Loucy (cell line): ENCODE measurements at regions not wholly inside any gene's neighbourhood (a gene's known extent, or its start where the extent isn't known, plus 50 kb on each side); places are given as distances from the start of the nearest gene placed in this dataset.

Experiments used
- H2AFZ ChIP-seq: fragments of 200-600 bp; sonication (generic); 2 replicates; pipeline ENCODE4 v1.6.0; 2016; ENCODE audit warnings: antibody characterized with exemption, mild to moderate bottlenecking, low read length, moderate library complexity
- H3F3A ChIP-seq: fragments of 200-600 bp; 2 replicates; pipeline ENCODE4 v1.6.0; 2016; ENCODE audit warnings: antibody characterized with exemption, low read depth, mild to moderate bottlenecking
- H3K27me3 ChIP-seq: fragments of 200-600 bp; sonication (generic); 2 replicates; pipeline ENCODE4 v1.6.1; 2014; ENCODE audit warnings: low read length, mild to moderate bottlenecking; ENCODE audit not compliant: insufficient read depth, poor library complexity, severe bottlenecking
- H3K36me3 ChIP-seq: fragments of 200-600 bp; sonication (generic); 2 replicates; pipeline ENCODE4 v1.6.1; 2016; ENCODE audit warnings: low read length; ENCODE audit not compliant: insufficient read depth
- H3K4me1 ChIP-seq: fragments of 200-600 bp; sonication (generic); 2 replicates; pipeline ENCODE4 v1.5.1; 2014; ENCODE audit warnings: low read length, mild to moderate bottlenecking; ENCODE audit not compliant: insufficient read depth, poor library complexity, severe bottlenecking
- H3K4me2 ChIP-seq: fragments of 200-600 bp; sonication (generic); 2 replicates; pipeline ENCODE4 v1.6.0; 2014; ENCODE audit warnings: antibody characterized with exemption, low read length, low read depth, mild to moderate bottlenecking; ENCODE audit not compliant: poor library complexity, severe bottlenecking
- H3K4me3 ChIP-seq: fragments of 200-600 bp; sonication (generic); 2 replicates; pipeline ENCODE4 v1.5.1; 2014; ENCODE audit warnings: low read length, mild to moderate bottlenecking, mixed read lengths; ENCODE audit not compliant: poor library complexity, severe bottlenecking
- H3K79me2 ChIP-seq: fragments of 200-600 bp; sonication (generic); 2 replicates; pipeline ENCODE4 v1.6.1; 2014; ENCODE audit warnings: low read length; ENCODE audit not compliant: insufficient read depth
- H3K9ac ChIP-seq: fragments of 200-600 bp; sonication (generic); 2 replicates; pipeline ENCODE4 v1.6.0; 2014; ENCODE audit warnings: mild to moderate bottlenecking, low read depth, low read length, moderate library complexity; ENCODE audit not compliant: poor library complexity, severe bottlenecking
- H3K9me2 ChIP-seq: fragments of 200-600 bp; sonication (generic); replicated peaks from 2 replicates; pipeline ENCODE4 v1.6.1; 2016; ENCODE audit warnings: low read depth, low read length, mixed read lengths
- H3K9me3 ChIP-seq: fragments of 200-600 bp; sonication (generic); 2 replicates; pipeline ENCODE4 v1.6.1; 2014; ENCODE audit warnings: mild to moderate bottlenecking, antibody characterized with exemption, low read length, low read depth; ENCODE audit not compliant: insufficient read depth
- H4K20me1 ChIP-seq: fragments of 200-600 bp; sonication (generic); 2 replicates; pipeline ENCODE4 v1.6.0; 2014; ENCODE audit warnings: antibody characterized with exemption, low read length, mild to moderate bottlenecking; ENCODE audit not compliant: insufficient read depth, poor library complexity, severe bottlenecking
- CTCF ChIP-seq: fragments of 200-600 bp; sonication (generic); conservative IDR thresholded peaks from 2 replicates; pipeline ENCODE4 v1.5.1; 2014; ENCODE audit warnings: mild to moderate bottlenecking, antibody characterized with exemption, low read length
- EZH2phosphoT487 ChIP-seq: fragments of 200-600 bp; IDR thresholded peaks from 2 replicates; pipeline ENCODE4 v1.6.1; 2018; ENCODE audit warnings: antibody characterized with exemption, mild to moderate bottlenecking, moderate library complexity, borderline replicate concordance

- H3K9me2 ChIP-seq = no peaks in the 10 kb centered on the region
Observed at GRCh38 chr5:96114736-96115135, 153.1 kb upstream of the ELL2 start.

GRCh38 chr5:96113170-96113939 is 151.7 kb upstream of the ELL2 start:
- Histone ChIP-seq H3K4me3 (no peak overlapping the region), H2AFZ (no peak overlapping the region), H3K9ac (no peak overlapping the region), H4K20me1 (no peaks in the 10 kb centered on the region), H3K79me2 (no peaks in the 10 kb centered on the region), H3K9me3 (no peaks in the 10 kb centered on the region), H3K4me1 (peaks cover 8% of the 10 kb centered on the region), H3K9me2 (no peaks in the 10 kb centered on the region), H3F3A (no peaks in the 10 kb centered on the region), H3K4me2 (no peak overlapping the region), H3K36me3 (no peaks in the 10 kb centered on the region), H3K27me3 (no peaks in the 10 kb centered on the region)
- no peak for TF ChIP-seq EZH2phosphoT487
- TF ChIP-seq CTCF = no peak

More at GRCh38 chr5:96114736-96115135, 153.1 kb upstream of the ELL2 start:
- Histone ChIP-seq H3K36me3 (no peaks in the 10 kb centered on the region), H3K9ac (no peak overlapping the region), H3F3A (no peaks in the 10 kb centered on the region), H3K4me1 (peaks cover 8% of the 10 kb centered on the region), H3K79me2 (no peaks in the 10 kb centered on the region), H3K4me3 (no peak overlapping the region), H3K9me3 (no peaks in the 10 kb centered on the region), H2AFZ (peak overlapping the region; percentile 84; the same call in 1 of the 2 replicates), H3K27me3 (no peaks in the 10 kb centered on the region), H3K4me2 (no peak overlapping the region), H4K20me1 (no peaks in the 10 kb centered on the region)
- TF ChIP-seq EZH2phosphoT487 (no peak), CTCF (no peak)

DNA sequence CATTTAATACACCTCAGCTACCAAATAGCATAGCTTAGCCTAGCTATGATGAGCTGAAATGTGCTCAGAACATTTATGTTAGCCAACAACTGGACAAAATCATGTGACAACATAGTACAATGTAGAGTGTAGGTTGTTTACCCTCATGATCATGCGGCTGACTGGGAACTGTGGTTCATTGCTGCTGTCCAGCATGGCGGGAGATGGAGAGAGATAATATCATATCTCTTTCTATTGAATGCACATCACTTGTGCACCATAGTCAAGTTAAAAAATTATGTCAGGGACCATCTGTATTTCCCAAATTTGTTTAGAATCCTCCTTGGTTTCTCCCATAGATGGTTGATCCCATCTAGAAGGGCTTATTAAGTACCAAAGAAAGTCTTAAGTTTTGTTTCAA is 151.1 kb upstream of the ELL2 start:
- H4K20me1 ChIP-seq = no peaks in the 10 kb centered on the region
- no peak overlapping the region for H3K9ac ChIP-seq
- no peaks in the 10 kb centered on the region for H3K79me2 ChIP-seq
- no peak overlapping the region for H2AFZ ChIP-seq
- TF ChIP-seq EZH2phosphoT487 (no peak), CTCF (no peak)
- H3K9me2 ChIP-seq = no peaks in the 10 kb centered on the region
- H3K4me1 ChIP-seq = peaks cover 8% of the 10 kb centered on the region
- no peaks in the 10 kb centered on the region for H3K27me3 ChIP-seq
- no peak overlapping the region for H3K4me3 ChIP-seq
- no peak overlapping the region for H3K4me2 ChIP-seq
- no peaks in the 10 kb centered on the region for H3K36me3 ChIP-seq
- no peaks in the 10 kb centered on the region for H3F3A ChIP-seq
- no peaks in the 10 kb centered on the region for H3K9me3 ChIP-seq
